ENCODE measurements at regions not wholly inside any gene's neighbourhood (a gene's known extent, or its start where the extent isn't known, plus 50 kb on each side); places are given as distances from the start of the nearest gene placed in this dataset.

- peaks cover 4% of the 10 kb centered on the region for H3K36me3 ChIP-seq (ENCODE audit: control insufficient read depth, insufficient read depth, low read length)
- Mint-ChIP-seq H3K4me3 (peak overlapping the region; percentile 5), H3K9me3 (peaks cover 38% of the 10 kb centered on the region), H3K27me3 (ENCODE audit: insufficient read depth) (no peaks in the 10 kb centered on the region), H3K4me1 (peaks cover 14% of the 10 kb centered on the region), H3K27ac (peak overlapping the region; percentile 83), H3K36me3 (ENCODE audit: low read depth) (peaks cover 42% of the 10 kb centered on the region)
- no peak for TF ChIP-seq CTCF (conservative IDR thresholded peaks at IDR 0.05)
- peak overlapping the region; percentile 57 for H3K4me3 ChIP-seq (ENCODE audit: low read length)
- peak; percentile 60 for DNase-seq
- H3K4me1 ChIP-seq (ENCODE audit: control insufficient read depth, insufficient read depth, low read length): peaks cover 4% of the 10 kb centered on the region
- H3K27me3 ChIP-seq (ENCODE audit: control insufficient read depth, insufficient read depth, low read length, poor library complexity, severe bottlenecking): no peaks in the 10 kb centered on the region
- H3K9me3 ChIP-seq (ENCODE audit: control insufficient read depth, low read length): peaks cover 43% of the 10 kb centered on the region
- H3K27ac ChIP-seq (ENCODE audit: low read depth, low read length): no peak overlapping the region
- H3K9ac ChIP-seq (ENCODE audit: extremely low read depth, low read length, poor library complexity, severe bottlenecking): no peak overlapping the region
Measured at GRCh38 chr3:18201315-18201714, 223.8 kb downstream of the SATB1 start.

GRCh38 chr3:18199757-18200156 lies 225.4 kb downstream of the SATB1 start:
- H3K27ac Mint-ChIP-seq: no peak overlapping the region
- Histone ChIP-seq H3K27ac (ENCODE audit: low read depth, low read length) (no peak overlapping the region), H3K4me1 (ENCODE audit: control insufficient read depth, insufficient read depth, low read length) (peaks cover 4% of the 10 kb centered on the region), H3K36me3 (ENCODE audit: control insufficient read depth, insufficient read depth, low read length) (peaks cover 4% of the 10 kb centered on the region), H3K9ac (ENCODE audit: extremely low read depth, low read length, poor library complexity, severe bottlenecking) (no peak overlapping the region), H3K9me3 (ENCODE audit: control insufficient read depth, low read length) (peaks cover 59% of the 10 kb centered on the region), H3K4me3 (ENCODE audit: low read length) (peak overlapping the region; percentile 57), H3K27me3 (ENCODE audit: control insufficient read depth, insufficient read depth, low read length, poor library complexity, severe bottlenecking) (no peaks in the 10 kb centered on the region)
- H3K4me1 Mint-ChIP-seq: peaks cover 14% of the 10 kb centered on the region
- no peaks in the 10 kb centered on the region for H3K27me3 Mint-ChIP-seq (ENCODE audit: insufficient read depth)
- H3K4me3 Mint-ChIP-seq: no peak overlapping the region
- peaks cover 51% of the 10 kb centered on the region for H3K9me3 Mint-ChIP-seq
- peaks cover 50% of the 10 kb centered on the region for H3K36me3 Mint-ChIP-seq (ENCODE audit: low read depth)
- DNase-seq: no peak
- no peak for TF ChIP-seq CTCF (conservative IDR thresholded peaks at IDR 0.05)

GRCh38 chr3:18195836-18196235 lies 229.3 kb downstream of the SATB1 start:
- TF ChIP-seq CTCF (conservative IDR thresholded peaks at IDR 0.05): no peak
- H3K4me1 Mint-ChIP-seq: peaks cover 7% of the 10 kb centered on the region

More at GRCh38 chr3:18195836-18196235, 229.3 kb downstream of the SATB1 start:
- H3K27ac ChIP-seq (ENCODE audit: low read depth, low read length): no peak overlapping the region
- Mint-ChIP-seq H3K9me3 (peaks cover 56% of the 10 kb centered on the region), H3K27me3 (ENCODE audit: insufficient read depth) (no peaks in the 10 kb centered on the region), H3K36me3 (ENCODE audit: low read depth) (peaks cover 50% of the 10 kb centered on the region), H3K27ac (no peak overlapping the region), H3K4me3 (no peak overlapping the region)
- H3K27me3 ChIP-seq (ENCODE audit: control insufficient read depth, insufficient read depth, low read length, poor library complexity, severe bottlenecking): no peaks in the 10 kb centered on the region
- H3K9me3 ChIP-seq (ENCODE audit: control insufficient read depth, low read length): peaks cover 69% of the 10 kb centered on the region
- H3K4me1 ChIP-seq (ENCODE audit: control insufficient read depth, insufficient read depth, low read length): peaks cover 4% of the 10 kb centered on the region
- DNase-seq: no peak
- H3K9ac ChIP-seq (ENCODE audit: extremely low read depth, low read length, poor library complexity, severe bottlenecking): no peak overlapping the region
- peak overlapping the region; percentile 42 for H3K4me3 ChIP-seq (ENCODE audit: low read length)
- H3K36me3 ChIP-seq (ENCODE audit: control insufficient read depth, insufficient read depth, low read length): peaks cover 4% of the 10 kb centered on the region

Measured in endodermal cell (in vitro differentiated cells).